ENCODE measurements at regions not wholly inside any gene's neighbourhood (a gene's known extent, or its start where the extent isn't known, plus 50 kb on each side); places are given as distances from the start of the nearest gene placed in this dataset.

DNA sequence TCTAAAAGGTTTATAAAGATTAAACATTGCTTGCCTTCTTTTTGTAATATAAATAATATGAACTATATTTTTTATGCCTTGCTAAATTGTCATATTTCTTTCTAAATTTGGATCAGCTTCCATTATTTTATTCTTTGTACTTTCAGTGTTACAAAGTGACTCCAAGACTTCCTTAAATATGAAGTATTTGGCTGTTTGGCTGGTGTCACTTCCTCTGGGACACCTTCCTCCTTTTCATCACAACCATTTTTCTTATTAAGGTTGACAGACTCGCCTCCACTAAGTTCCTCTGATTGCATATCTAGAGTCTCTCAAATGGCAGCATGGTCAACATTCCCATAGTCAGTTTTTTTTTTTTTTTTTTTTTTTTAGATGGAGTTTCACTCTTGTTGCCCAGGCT is 73.8 kb upstream of the SLC1A1 start:
- TF ChIP-seq ZNF274 (IDR thresholded peaks at IDR 0.05; ENCODE audit: low read length) (no peak), ZNF274 (tag by site-specific recombination; IDR thresholded peaks at IDR 0.05; ENCODE audit: borderline replicate concordance) (no peak), REST (tag by site-specific recombination; IDR thresholded peaks at IDR 0.05) (no peak), ZNF175 (tag by site-specific recombination; IDR thresholded peaks at IDR 0.05) (no peak), CTCF (tag by site-specific recombination; IDR thresholded peaks at IDR 0.05) (no peak), ZNF777 (tag by site-specific recombination; IDR thresholded peaks at IDR 0.05; ENCODE audit: borderline replicate concordance) (no peak), ZNF501 (tag by site-specific recombination; IDR thresholded peaks at IDR 0.05) (no peak), PRDM1 (tag by site-specific recombination; IDR thresholded peaks at IDR 0.05) (no peak), ZBTB21 (tag by site-specific recombination; IDR thresholded peaks at IDR 0.05) (no peak), TCF7L2 (IDR thresholded peaks at IDR 0.05; ENCODE audit: borderline replicate concordance, low read depth, low read length) (no peak), ZNF747 (tag by site-specific recombination; IDR thresholded peaks at IDR 0.05) (no peak)
- TF ChIP-seq, protein P1, sequence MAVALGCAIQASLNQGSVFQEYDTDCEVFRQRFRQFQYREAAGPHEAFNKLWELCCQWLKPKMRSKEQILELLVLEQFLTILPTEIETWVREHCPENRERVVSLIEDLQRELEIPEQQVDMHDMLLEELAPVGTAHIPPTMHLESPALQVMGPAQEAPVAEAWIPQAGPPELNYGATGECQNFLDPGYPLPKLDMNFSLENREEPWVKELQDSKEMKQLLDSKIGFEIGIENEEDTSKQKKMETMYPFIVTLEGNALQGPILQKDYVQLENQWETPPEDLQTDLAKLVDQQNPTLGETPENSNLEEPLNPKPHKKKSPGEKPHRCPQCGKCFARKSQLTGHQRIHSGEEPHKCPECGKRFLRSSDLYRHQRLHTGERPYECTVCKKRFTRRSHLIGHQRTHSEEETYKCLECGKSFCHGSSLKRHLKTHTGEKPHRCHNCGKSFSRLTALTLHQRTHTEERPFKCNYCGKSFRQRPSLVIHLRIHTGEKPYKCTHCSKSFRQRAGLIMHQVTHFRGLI (tag by site-specific recombination; IDR thresholded peaks at IDR 0.05) = no peak
- TF ChIP-seq, protein P2, sequence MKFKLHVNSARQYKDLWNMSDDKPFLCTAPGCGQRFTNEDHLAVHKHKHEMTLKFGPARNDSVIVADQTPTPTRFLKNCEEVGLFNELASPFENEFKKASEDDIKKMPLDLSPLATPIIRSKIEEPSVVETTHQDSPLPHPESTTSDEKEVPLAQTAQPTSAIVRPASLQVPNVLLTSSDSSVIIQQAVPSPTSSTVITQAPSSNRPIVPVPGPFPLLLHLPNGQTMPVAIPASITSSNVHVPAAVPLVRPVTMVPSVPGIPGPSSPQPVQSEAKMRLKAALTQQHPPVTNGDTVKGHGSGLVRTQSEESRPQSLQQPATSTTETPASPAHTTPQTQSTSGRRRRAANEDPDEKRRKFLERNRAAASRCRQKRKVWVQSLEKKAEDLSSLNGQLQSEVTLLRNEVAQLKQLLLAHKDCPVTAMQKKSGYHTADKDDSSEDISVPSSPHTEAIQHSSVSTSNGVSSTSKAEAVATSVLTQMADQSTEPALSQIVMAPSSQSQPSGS (tag by site-specific recombination; IDR thresholded peaks at IDR 0.05; ENCODE audit: low read depth) = no peak
- TF ChIP-seq, protein P3, sequence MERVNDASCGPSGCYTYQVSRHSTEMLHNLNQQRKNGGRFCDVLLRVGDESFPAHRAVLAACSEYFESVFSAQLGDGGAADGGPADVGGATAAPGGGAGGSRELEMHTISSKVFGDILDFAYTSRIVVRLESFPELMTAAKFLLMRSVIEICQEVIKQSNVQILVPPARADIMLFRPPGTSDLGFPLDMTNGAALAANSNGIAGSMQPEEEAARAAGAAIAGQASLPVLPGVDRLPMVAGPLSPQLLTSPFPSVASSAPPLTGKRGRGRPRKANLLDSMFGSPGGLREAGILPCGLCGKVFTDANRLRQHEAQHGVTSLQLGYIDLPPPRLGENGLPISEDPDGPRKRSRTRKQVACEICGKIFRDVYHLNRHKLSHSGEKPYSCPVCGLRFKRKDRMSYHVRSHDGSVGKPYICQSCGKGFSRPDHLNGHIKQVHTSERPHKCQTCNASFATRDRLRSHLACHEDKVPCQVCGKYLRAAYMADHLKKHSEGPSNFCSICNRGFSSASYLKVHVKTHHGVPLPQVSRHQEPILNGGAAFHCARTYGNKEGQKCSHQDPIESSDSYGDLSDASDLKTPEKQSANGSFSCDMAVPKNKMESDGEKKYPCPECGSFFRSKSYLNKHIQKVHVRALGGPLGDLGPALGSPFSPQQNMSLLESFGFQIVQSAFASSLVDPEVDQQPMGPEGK (tag by site-specific recombination; IDR thresholded peaks at IDR 0.05) = no peak
- TF ChIP-seq, protein P4, sequence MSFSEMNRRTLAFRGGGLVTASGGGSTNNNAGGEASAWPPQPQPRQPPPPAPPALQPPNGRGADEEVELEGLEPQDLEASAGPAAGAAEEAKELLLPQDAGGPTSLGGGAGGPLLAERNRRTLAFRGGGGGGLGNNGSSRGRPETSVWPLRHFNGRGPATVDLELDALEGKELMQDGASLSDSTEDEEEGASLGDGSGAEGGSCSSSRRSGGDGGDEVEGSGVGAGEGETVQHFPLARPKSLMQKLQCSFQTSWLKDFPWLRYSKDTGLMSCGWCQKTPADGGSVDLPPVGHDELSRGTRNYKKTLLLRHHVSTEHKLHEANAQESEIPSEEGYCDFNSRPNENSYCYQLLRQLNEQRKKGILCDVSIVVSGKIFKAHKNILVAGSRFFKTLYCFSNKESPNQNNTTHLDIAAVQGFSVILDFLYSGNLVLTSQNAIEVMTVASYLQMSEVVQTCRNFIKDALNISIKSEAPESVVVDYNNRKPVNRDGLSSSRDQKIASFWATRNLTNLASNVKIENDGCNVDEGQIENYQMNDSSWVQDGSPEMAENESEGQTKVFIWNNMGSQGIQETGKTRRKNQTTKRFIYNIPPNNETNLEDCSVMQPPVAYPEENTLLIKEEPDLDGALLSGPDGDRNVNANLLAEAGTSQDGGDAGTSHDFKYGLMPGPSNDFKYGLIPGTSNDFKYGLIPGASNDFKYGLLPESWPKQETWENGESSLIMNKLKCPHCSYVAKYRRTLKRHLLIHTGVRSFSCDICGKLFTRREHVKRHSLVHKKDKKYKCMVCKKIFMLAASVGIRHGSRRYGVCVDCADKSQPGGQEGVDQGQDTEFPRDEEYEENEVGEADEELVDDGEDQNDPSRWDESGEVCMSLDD (tag by site-specific recombination; IDR thresholded peaks at IDR 0.05) = no peak
